Activated T-cell treated with anti-CD3 and anti-CD28 coated beads, Interleukin-2, amount 50 U/mL, for 4 hours (primary cell): ENCODE measurements at regions not wholly inside any gene's neighbourhood (a gene's known extent, or its start where the extent isn't known, plus 50 kb on each side); places are given as distances from the start of the nearest gene placed in this dataset.
"Not testable (repeated sequence)": the region's sequence is repeated elsewhere in the genome, so short reads cannot be mapped to it uniquely, and the experiment has no call there.

Experiments
- ATAC-seq, 2 donors: fragments of 200-7000 bp; cut with Tn5 transposase; one replicate each; pipeline ENCODE4 v1.10.0; 2021
- DNase-seq: peaks from one replicate; pipeline ENCODE4 v3.0.0-alpha.2; 2020
- H3K27me3 Mint-ChIP-seq: one replicate; pipeline ENCODE4 v1.8.0; 2021; ENCODE audit warnings: low read depth, mixed read lengths
- H3K36me3 Mint-ChIP-seq: one replicate; pipeline ENCODE4 v1.8.0; 2022; ENCODE audit warnings: mixed read lengths; ENCODE audit not compliant: insufficient read depth
- H3K4me1 Mint-ChIP-seq: one replicate; pipeline ENCODE4 v1.8.0; 2021; ENCODE audit warnings: low read depth, mixed read lengths
- H3K4me3 Mint-ChIP-seq: one replicate; pipeline ENCODE4 v1.8.0; 2021; ENCODE audit warnings: mild to moderate bottlenecking, moderate library complexity, mixed read lengths
- H3K9me3 Mint-ChIP-seq: one replicate; pipeline ENCODE4 v1.8.0; 2021; ENCODE audit warnings: mixed read lengths

DNA sequence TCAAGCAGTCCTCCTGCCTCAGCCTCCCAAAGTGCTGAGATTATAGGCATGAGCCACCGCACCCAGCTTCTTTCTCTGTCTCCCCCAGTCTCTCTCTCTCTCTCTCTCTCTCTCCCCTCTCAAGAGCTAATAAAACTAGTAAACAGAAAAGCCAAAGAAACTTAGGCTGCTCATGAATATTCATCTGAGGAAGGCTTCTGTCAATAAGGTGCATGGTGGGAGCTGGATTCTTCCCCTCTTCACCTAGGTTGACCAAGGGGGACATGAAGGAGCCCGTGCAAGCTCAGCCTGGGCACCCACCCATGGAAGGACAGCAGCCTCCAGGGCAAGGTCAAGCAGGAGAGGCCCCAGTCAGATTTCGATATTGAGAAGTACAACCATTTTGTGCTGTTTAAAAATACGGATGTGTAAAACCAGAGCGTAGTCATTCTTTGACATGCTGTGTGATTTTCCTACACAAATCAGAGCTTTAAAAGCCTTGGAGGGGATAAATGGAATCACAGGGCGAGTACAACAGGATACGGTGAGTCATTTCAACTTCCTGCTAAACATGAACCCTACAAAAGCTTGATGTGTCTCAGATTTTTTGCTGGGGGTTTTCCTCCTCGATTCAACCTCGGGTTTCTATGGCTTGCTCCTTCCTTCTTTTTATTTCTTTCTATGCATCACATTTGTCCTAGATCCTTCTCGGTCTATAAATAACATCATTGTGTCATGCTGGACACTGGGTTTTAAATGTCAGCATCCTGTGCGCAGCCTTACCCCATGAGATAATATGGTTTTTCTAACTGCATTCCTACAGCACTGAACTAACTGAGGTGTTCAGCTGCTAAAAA lies 368.9 kb upstream of the JARID2 start:
- H3K9me3 Mint-ChIP-seq: no peaks in the 10 kb centered on the region
- peaks cover 66% of the 10 kb centered on the region for H3K4me1 Mint-ChIP-seq
- peaks cover 1% of the 10 kb centered on the region for H3K36me3 Mint-ChIP-seq
- DNase-seq (no peak), ATAC-seq (peak; percentile 61 to 66)
- H3K27me3 Mint-ChIP-seq: no peaks in the 10 kb centered on the region
- H3K4me3 Mint-ChIP-seq: peak overlapping the region; percentile 57

DNA sequence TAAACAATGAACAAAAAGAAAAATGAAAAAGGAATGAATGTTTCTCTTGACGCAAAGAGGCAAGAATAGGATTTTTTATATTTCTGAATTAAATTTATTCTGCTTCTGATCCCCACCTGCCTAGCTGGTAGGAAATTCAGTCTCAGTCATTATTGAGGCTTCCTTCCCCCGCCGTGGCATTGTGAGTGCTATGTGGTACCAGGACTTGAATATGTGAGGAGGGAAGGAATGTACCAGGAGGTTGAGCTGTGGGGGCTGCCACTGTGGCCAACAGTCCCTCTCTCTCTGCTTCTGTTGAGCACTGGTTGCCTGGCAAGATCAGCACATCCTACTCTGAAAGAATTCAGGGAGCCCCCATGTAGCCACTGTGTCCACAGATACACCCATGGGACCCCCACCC lies 368.1 kb upstream of the JARID2 start:
- DNase-seq (no peak), ATAC-seq (no peak)
- H3K4me3 Mint-ChIP-seq: no peak overlapping the region
- peaks cover 61% of the 10 kb centered on the region for H3K4me1 Mint-ChIP-seq
- no peaks in the 10 kb centered on the region for H3K9me3 Mint-ChIP-seq
- peaks cover 1% of the 10 kb centered on the region for H3K36me3 Mint-ChIP-seq
- no peaks in the 10 kb centered on the region for H3K27me3 Mint-ChIP-seq

DNA sequence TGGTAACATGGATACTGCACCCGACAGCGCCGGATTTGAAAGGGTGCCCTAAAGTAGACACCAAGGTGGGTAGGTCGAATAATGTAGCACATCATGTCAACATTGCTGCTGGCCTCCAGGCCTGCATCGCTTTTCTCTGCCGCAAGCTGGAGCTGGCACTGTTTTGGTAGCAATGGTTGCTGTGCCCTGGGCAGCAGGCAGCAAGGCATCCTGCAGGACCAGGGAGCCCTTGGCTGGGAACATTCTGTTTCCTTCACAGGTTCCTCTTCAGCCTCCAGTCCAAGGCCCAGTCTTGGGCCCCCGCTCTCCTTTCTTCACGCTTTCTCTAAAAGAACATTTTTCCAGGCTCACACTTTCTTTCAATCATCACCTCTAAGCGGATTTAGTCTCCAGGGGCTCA lies 365.8 kb upstream of the JARID2 start:
- Mint-ChIP-seq H3K9me3 (no peaks in the 10 kb centered on the region), H3K27me3 (no peaks in the 10 kb centered on the region), H3K4me1 (peaks cover 42% of the 10 kb centered on the region), H3K4me3 (no peak overlapping the region), H3K36me3 (peaks cover 1% of the 10 kb centered on the region)
- ATAC-seq: no peak
- no peak for DNase-seq

DNA sequence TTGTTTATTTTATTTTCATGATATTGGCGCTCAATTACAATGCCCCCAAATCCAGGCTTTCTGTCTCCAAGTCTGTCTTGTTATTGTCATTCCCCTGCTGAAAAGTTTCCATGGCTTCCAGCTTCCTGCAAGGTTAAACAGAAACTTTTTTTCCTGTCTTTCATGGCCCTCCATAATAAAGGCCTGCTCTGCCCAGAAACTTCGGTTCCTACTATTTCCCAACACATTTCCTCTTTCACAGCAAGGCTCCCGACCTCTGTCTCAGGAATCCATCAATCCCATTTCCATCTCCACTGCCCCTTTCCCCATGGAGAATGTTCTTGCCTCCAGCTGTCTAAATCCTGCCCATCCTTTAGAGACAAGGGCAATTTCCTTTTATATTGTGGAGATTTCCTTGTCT lies 365.2 kb upstream of the JARID2 start:
- Mint-ChIP-seq H3K9me3 (no peaks in the 10 kb centered on the region), H3K36me3 (peaks cover 1% of the 10 kb centered on the region), H3K4me1 (peaks cover 36% of the 10 kb centered on the region), H3K4me3 (no peak overlapping the region), H3K27me3 (no peaks in the 10 kb centered on the region)
- ATAC-seq: no peak
- no peak for DNase-seq

DNA sequence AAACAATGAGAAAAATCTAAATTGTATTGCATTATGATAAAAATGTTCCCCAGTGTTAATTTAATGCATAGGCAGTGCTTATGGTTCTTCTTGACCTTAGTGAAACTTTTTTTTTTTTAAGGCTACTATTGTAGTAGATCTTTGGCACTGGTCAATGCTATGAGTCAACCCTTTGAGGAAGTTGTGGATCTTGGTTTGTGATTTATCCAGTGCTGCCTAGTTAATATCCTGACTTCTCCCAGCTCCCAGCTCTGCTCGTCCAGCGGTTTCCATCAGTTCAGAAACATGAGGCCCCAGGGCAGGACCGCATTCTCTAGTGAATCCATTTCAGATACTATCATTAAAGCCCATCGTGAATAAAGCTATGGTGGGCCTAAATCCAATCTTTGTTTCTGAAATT lies 364.5 kb upstream of the JARID2 start:
- ATAC-seq: no peak
- Mint-ChIP-seq H3K4me1 (peaks cover 29% of the 10 kb centered on the region), H3K36me3 (no peaks in the 10 kb centered on the region), H3K9me3 (no peaks in the 10 kb centered on the region), H3K4me3 (no peak overlapping the region), H3K27me3 (no peaks in the 10 kb centered on the region)
- no peak for DNase-seq

DNA sequence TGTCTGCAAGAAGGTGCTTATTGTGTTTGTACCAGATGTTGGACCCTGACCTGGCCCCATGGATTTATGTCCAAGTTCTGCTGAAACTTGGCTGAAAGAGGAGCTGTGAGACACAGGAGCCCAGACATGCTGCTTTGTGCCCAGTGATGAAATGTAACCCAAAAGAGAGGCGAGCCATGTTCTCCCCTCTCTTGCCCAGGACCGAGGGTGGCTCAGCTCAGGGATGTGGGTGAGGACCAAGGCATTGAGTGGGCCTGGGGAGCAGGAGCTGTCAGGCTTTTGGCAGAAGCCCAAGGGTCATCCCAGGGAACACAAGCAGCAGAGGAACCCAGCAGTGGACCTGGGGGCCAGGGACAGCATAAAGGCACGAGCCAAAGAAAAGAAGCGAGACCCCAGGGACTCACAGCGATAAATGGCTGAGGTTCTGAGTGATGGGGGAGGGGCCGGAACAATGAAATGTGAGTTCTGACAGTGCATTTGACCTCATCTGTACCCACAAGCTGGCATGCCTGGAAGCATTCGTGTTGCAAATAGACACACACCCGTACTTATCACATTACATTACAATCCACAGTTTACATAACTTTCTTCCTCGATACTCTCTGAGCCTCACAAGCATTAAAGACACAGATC lies 363.4 kb upstream of the JARID2 start:
- Mint-ChIP-seq H3K4me3 (no peak overlapping the region), H3K27me3 (no peaks in the 10 kb centered on the region), H3K4me1 (peaks cover 18% of the 10 kb centered on the region), H3K36me3 (no peaks in the 10 kb centered on the region), H3K9me3 (no peaks in the 10 kb centered on the region)
- ATAC-seq (no peak), DNase-seq (no peak)

DNA sequence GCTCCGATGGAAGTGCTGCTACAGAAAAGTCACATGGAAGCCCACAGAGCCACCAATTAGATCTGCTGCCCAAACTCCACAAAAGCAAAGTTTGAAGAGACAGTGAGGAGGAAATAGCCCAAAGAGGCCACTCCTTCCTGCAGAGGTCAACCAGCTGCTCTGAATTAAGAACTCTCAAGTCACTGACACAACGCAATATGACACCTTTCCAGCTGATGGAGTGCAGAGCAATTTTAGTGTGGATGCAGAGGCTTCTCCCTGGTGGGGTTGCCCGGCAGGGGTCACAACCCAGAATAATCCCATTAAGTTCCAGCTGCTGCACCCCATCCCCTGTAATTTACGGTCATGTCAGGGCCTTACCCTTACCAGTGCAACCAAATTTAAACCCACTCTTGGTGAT lies 361.9 kb upstream of the JARID2 start:
- Mint-ChIP-seq H3K4me1 (peaks cover 4% of the 10 kb centered on the region), H3K9me3 (no peaks in the 10 kb centered on the region), H3K27me3 (no peaks in the 10 kb centered on the region), H3K36me3 (no peaks in the 10 kb centered on the region), H3K4me3 (no peak overlapping the region)
- no peak for ATAC-seq
- DNase-seq: no peak

DNA sequence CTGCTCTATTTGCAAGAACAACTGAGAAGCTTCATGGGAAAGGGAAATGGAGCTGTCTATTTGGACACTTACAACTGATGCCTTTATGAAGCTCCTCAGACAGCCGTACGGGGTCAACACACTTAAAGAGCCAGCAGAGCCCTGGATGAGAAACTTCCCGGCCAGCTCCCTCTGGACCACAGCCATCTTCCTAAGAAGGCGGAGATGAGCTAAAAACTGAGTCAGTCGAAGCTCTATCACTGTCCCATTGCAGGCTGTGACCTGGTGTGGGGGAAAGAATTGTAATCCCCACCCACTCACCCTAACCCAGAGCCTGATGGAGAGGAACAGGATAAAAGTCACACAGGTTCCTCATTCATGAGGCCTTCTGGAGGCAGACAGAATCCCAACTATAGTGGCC lies 360.4 kb upstream of the JARID2 start:
- Mint-ChIP-seq H3K4me1 (no peaks in the 10 kb centered on the region), H3K9me3 (no peaks in the 10 kb centered on the region), H3K4me3 (no peak overlapping the region), H3K27me3 (no peaks in the 10 kb centered on the region), H3K36me3 (no peaks in the 10 kb centered on the region)
- ATAC-seq (no peak), DNase-seq (no peak)

DNA sequence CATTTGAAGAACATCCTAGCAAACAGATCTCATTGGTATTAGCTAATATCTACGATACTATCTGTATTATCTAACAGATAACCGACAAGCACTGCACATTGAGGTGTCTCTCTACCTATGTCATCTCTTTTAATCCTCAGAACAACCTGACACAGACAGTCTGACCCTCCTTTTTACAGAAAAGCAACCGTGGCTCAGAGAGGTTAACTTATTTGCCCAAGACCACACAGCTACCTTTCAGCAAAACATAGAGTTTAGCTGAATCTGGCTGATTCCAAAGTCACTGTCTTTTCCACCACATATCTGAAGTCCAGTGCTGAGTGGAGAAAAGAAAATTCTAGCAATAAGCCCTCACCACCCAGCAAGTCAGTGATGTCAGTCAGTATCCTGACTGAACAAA lies 358.7 kb upstream of the JARID2 start:
- Mint-ChIP-seq H3K27me3 (no peaks in the 10 kb centered on the region), H3K4me3 (no peak overlapping the region), H3K36me3 (no peaks in the 10 kb centered on the region), H3K9me3 (no peaks in the 10 kb centered on the region), H3K4me1 (no peaks in the 10 kb centered on the region)
- ATAC-seq: no peak
- no peak for DNase-seq

DNA sequence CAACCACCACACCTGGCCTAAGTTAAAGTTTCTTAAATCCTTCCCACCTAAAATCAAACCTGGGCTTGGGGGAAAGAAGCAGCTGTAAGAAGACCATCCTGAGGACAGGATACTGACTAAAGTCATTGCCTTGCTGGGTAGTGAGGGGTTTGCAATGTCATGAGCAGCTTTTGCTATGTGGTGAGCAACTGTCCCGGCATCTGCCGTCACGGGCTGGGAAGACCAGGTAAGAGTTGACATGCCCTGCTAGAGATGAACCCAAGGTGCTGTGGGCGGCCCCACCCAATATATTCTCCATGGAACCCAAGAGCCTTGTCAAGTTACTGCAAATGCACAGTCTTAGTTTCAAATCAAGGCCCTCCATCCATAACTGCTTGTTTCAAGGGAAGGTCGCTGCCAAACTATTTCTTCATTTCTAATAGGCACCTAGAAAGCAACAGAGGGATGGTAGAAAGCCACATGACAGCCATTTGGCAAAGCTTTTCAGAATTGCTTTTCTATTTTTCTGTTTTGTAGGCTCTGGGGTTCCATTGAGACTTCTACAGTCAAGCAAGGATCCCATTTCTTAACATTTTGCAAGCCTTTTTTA lies 357.8 kb upstream of the JARID2 start:
- no peak for DNase-seq
- Mint-ChIP-seq H3K27me3 (no peaks in the 10 kb centered on the region), H3K9me3 (no peaks in the 10 kb centered on the region), H3K4me3 (no peak overlapping the region), H3K36me3 (no peaks in the 10 kb centered on the region), H3K4me1 (no peaks in the 10 kb centered on the region)
- no peak for ATAC-seq

DNA sequence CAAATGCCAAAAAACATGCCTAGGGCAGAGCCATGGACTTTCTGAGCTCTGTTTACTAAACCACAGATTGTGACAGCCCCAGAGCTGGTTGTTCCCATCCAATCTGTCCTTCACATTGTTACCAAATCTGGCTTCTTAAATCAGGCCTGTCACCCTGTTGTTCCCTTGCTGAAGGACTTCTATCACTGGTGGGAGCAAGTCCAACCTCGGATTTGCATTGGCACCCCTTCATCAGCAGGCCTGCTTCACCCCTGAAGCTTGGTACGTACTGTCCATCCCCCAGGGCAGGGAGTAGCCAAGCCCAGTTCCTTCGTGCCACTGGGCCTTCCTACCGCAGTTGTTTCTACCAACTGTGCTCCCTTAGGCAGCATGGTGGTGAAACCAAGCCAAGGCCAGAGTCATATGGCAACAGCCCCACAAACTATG lies 357.3 kb upstream of the JARID2 start:
- Mint-ChIP-seq H3K4me1 (no peaks in the 10 kb centered on the region), H3K4me3 (no peak overlapping the region), H3K27me3 (no peaks in the 10 kb centered on the region), H3K9me3 (no peaks in the 10 kb centered on the region), H3K36me3 (no peaks in the 10 kb centered on the region)
- DNase-seq (no peak), ATAC-seq (no peak)

DNA sequence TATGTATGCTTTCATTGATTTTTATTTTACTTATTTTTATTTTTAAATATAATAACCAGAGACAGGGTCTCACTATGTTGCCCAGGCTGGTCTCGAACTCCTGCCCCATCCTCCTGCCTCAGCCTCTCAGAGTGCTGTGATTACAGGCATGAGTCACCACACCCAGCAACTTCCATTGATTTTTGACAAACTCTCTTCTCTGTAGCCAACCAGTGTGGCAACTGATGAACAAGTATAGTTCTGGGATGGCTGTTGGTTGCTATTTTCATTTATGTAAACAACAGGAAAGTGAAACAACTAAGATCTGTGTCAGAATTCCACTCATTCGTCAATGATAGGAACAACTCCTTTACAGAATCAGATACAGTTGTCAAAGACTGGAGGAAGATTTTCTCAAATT lies 356.7 kb upstream of the JARID2 start:
- H3K4me1 Mint-ChIP-seq: no peaks in the 10 kb centered on the region

DNA sequence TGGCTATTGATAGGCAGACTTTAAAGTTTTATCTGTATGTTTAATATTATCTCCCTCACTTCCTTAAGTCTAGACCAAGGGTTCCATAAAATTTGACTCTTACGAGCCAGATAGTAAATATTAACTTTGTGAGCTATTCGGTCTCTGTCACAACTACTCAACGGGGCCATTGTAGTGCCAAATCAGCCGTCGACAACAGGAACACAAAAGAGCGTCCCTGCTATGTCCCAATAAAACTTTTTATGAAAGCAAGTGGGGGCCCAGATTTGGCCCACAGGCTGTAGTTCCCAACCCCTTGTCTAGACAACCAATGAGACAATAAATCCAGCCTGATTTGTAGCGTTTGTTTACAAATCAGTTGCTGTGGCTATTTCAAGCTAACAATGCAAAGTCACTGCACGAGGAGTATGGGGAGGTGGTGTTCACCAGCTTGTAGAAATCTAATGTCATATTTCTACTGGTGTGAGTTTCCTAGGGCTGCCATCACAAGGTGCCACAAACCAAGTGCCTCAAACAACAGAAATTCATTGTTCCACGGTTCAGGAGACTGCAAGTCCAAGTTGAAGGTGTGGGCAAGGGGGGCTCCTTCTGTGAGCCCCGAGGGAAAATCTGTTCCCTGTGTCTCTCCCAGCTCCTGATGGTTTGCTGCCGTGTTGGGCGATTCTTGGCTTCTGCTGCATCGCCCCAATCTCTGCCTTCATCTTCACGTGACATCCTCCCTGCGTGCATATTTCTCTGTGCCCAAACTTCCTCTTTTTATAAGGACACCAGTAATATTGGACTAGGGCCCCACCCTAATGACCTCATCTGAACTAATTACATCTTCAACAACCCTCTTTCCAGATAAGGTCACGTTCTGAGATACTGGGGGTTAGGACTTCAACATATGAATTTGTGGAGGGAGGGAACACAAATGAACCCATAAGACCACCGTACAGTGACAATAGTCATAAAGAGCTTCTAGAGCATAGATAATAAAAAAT lies 356.0 kb upstream of the JARID2 start:
- DNase-seq (no peak), ATAC-seq (no peak)
- H3K4me3 Mint-ChIP-seq: no peak overlapping the region
- no peaks in the 10 kb centered on the region for H3K36me3 Mint-ChIP-seq
- no peaks in the 10 kb centered on the region for H3K9me3 Mint-ChIP-seq
- H3K27me3 Mint-ChIP-seq: no peaks in the 10 kb centered on the region
- no peaks in the 10 kb centered on the region for H3K4me1 Mint-ChIP-seq

More for the DNA sequence above, 356.7 kb upstream of the JARID2 start:
- DNase-seq: no peak
- no peak overlapping the region for H3K4me3 Mint-ChIP-seq
- H3K9me3 Mint-ChIP-seq: no peaks in the 10 kb centered on the region
- H3K36me3 Mint-ChIP-seq: no peaks in the 10 kb centered on the region
- ATAC-seq: no peak
- H3K27me3 Mint-ChIP-seq: no peaks in the 10 kb centered on the region

DNA sequence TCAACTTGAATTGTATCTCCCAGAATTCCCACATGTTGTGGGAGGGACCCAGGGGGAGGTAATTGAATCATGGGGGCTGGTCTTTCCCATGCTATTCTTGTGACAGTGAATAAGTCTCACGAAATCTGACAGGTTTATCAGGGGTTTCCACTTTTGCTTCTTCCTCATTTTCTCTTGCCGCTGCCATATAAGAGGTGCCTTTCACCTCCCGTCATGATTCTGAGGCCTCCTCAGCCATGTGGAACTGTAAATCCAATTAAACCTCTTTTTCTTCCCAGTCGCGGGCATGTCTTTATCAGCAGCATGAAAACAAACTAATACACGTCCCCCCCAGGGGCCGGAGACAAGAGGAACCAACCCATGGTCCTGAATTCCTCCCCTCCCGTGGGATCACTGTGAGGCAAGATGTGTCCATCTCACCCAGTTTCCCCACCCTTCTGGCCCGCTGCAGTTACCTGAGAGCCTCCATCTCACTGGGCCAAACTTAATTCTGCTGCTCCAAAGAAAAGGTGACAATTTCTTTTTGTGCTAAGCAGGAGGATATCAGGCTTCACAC lies 354.0 kb upstream of the JARID2 start:
- not testable (repeated sequence) for H3K4me3 Mint-ChIP-seq, H3K9me3 Mint-ChIP-seq, H3K27me3 Mint-ChIP-seq, ATAC-seq, DNase-seq, H3K36me3 Mint-ChIP-seq, H3K4me1 Mint-ChIP-seq
